ENCODE measurements at regions not wholly inside any gene's neighbourhood (a gene's known extent, or its start where the extent isn't known, plus 50 kb on each side); places are given as distances from the start of the nearest gene placed in this dataset.

GRCh38 chrX:43581888-43582539 lies 74.1 kb upstream of the MAOA start:
- DNase-seq (ENCODE audit: low spot score), result no peak

DNA sequence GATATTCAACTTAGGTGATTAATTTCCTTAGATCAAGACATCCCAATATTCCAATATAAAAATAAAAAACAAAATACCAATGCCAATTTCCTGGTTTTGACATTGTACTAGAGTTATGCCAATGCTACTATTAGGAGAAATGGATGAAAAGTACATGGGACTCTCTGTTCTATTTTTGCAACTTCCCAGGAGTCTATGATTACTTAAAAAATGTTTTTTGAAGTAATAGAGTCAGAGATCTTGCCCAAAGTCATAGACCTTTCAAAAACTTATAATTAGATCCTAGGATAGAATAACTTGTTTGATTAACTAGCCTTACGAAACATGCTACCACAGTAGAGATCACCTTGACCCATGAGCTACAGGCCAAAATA lies 73.6 kb upstream of the MAOA start:
- DNase-seq (ENCODE audit: low spot score), result no peak

DNA sequence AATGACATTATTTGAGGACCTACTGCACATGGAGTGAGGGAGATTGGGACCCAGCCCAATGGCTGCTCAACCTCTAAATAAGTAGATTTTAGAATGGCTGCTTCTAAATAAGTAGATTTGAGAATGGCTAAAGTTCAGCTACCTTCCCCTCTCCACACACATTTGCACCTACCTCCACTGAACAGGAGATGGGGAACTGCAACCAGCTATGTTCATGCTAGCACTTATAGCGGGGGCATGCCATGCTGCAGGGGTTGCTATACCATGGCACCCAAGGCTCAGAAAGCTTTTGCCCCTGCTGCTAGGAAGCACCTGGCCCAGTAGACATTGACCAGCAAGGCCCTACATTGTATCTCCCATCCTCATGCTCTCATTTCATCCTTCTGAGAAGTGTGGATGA lies 70.2 kb upstream of the MAOA start:
- no peak for DNase-seq (ENCODE audit: low spot score)

GRCh38 chrX:43586830-43587229 lies 69.3 kb upstream of the MAOA start:
- no peak for DNase-seq (ENCODE audit: low spot score)

- DNase-seq (ENCODE audit: low spot score), result no peak
Observed at GRCh38 chrX:43589735-43590134, 66.4 kb upstream of the MAOA start.

- DNase-seq (ENCODE audit: low spot score), result no peak
Observed at GRCh38 chrX:43590150-43590549, 65.9 kb upstream of the MAOA start.

- DNase-seq (ENCODE audit: low spot score), result no peak
Observed at GRCh38 chrX:43592597-43592996, 63.5 kb upstream of the MAOA start.

DNA sequence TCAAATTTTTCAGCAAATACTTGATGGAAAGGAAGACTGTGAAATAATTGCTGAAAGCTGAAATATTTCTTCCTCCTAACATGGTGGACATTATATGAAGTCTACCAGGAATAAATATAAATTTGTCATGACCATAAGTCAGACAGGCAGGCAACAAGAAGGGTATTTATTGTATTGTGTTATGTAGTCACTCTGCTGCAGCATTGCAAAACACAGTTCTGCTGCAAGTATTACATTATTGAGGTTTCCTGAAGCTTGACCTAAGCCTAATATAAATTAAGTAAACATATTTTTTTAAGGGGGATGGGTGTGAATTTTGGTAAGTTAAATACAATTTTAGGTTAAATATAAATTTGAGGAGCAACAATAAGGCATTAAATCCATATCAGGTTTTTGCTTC lies 60.2 kb upstream of the MAOA start:
- DNase-seq (ENCODE audit: low spot score), result no peak

DNA sequence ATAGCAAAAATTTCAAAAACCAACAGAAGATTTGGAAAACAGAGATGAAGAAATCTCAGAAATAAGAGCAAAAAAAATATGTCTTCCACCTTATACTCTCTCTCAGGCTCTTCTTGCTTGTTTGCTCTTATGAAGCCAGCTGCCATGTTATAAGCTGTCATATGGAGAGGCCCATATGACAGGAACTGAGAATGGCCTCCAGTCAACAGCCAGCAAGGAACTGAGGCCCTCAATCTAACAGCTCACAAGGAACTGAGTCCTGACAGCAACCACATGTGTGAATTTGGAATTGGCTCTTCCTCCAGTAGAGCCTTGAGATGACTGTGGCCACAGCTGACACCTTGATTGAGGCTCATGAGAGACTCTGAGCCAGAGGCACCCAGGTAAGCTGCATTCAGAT lies 51.3 kb upstream of the MAOA start:
- DNase-seq (ENCODE audit: low spot score), result no peak

DNA sequence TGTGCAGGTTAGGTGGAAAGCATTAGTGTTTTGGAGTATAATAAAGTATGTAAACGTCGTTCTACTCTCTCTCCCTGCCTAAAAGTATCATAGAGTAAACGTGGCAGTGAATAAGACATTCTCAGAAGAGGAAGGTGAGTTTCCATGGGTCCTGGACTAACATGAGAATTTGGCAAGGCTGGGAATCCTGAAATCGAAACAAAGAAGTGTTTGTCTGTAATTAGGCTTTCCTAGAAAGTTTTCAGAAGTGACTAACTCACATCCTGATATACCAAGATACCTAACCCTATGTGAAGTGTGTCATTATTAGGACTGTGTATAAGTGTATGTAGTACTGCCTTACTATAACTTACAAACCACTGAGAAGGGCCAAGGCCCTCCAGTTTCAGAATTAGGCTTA lies 50.7 kb upstream of the MAOA start:
- no peak for DNase-seq (ENCODE audit: low spot score)

Measured in CD4-positive, alpha-beta T cell treated with Interleukin-2 at 100 ng/mL for 4 hours (primary cell).